ENCODE measurements at regions not wholly inside any gene's neighbourhood (a gene's known extent, or its start where the extent isn't known, plus 50 kb on each side); places are given as distances from the start of the nearest gene placed in this dataset.

DNA sequence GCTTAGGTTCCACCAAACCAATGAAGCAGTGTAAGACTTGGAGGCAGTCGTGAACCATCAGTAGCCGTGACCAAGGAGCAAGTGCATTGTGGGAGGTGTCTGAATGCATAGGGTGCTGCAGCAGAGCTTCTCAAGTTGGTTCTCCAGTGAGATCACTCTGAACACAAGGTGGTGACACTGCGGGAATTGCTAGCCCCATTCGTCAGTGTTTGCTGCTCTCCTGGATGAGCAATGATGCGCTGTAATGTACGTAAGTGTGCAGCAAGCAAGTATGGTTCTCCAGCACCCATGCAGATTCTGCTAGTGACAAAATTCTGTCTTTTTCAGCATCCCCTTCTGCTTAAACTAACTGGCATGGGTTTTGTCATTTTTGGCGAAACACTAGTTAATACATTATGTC, 97.6 kb upstream of the HTR2A start:
- TF ChIP-seq, protein P1, sequence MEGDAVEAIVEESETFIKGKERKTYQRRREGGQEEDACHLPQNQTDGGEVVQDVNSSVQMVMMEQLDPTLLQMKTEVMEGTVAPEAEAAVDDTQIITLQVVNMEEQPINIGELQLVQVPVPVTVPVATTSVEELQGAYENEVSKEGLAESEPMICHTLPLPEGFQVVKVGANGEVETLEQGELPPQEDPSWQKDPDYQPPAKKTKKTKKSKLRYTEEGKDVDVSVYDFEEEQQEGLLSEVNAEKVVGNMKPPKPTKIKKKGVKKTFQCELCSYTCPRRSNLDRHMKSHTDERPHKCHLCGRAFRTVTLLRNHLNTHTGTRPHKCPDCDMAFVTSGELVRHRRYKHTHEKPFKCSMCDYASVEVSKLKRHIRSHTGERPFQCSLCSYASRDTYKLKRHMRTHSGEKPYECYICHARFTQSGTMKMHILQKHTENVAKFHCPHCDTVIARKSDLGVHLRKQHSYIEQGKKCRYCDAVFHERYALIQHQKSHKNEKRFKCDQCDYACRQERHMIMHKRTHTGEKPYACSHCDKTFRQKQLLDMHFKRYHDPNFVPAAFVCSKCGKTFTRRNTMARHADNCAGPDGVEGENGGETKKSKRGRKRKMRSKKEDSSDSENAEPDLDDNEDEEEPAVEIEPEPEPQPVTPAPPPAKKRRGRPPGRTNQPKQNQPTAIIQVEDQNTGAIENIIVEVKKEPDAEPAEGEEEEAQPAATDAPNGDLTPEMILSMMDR (tag by site-specific recombination; IDR thresholded peaks at IDR 0.05), result no peak
- TF ChIP-seq KLF16 (tag by site-specific recombination; IDR thresholded peaks at IDR 0.05), result no peak
- TF ChIP-seq ZIC2 (tag by site-specific recombination; IDR thresholded peaks at IDR 0.05), result no peak
- no peak for TF ChIP-seq ZNF571 (tag by site-specific recombination; IDR thresholded peaks at IDR 0.05)
- TF ChIP-seq, protein P2, sequence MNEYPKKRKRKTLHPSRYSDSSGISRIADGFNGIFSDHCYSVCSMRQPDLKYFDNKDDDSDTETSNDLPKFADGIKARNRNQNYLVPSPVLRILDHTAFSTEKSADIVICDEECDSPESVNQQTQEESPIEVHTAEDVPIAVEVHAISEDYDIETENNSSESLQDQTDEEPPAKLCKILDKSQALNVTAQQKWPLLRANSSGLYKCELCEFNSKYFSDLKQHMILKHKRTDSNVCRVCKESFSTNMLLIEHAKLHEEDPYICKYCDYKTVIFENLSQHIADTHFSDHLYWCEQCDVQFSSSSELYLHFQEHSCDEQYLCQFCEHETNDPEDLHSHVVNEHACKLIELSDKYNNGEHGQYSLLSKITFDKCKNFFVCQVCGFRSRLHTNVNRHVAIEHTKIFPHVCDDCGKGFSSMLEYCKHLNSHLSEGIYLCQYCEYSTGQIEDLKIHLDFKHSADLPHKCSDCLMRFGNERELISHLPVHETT (tag by site-specific recombination; IDR thresholded peaks at IDR 0.05), result no peak
- TF ChIP-seq ZNF776 (tag by site-specific recombination; IDR thresholded peaks at IDR 0.05; ENCODE audit: borderline replicate concordance), result no peak
- TF ChIP-seq, protein P3, sequence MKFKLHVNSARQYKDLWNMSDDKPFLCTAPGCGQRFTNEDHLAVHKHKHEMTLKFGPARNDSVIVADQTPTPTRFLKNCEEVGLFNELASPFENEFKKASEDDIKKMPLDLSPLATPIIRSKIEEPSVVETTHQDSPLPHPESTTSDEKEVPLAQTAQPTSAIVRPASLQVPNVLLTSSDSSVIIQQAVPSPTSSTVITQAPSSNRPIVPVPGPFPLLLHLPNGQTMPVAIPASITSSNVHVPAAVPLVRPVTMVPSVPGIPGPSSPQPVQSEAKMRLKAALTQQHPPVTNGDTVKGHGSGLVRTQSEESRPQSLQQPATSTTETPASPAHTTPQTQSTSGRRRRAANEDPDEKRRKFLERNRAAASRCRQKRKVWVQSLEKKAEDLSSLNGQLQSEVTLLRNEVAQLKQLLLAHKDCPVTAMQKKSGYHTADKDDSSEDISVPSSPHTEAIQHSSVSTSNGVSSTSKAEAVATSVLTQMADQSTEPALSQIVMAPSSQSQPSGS (tag by site-specific recombination; IDR thresholded peaks at IDR 0.05; ENCODE audit: low read depth), result no peak
- no peak for TF ChIP-seq ZNF157 (tag by site-specific recombination; IDR thresholded peaks at IDR 0.05)
- TF ChIP-seq ZNF433 (tag by site-specific recombination; IDR thresholded peaks at IDR 0.05; ENCODE audit: low read depth), result no peak
- TF ChIP-seq ZNF660 (tag by site-specific recombination; IDR thresholded peaks at IDR 0.05), result no peak
